GM23248 (cell line): ENCODE measurements at regions not wholly inside any gene's neighbourhood (a gene's known extent, or its start where the extent isn't known, plus 50 kb on each side); places are given as distances from the start of the nearest gene placed in this dataset.
A peak's percentile ranks its signal among the peaks of the same experiment; 100 is the strongest.

ENCODE experiments used
- DNase-seq: peaks from one replicate; pipeline ENCODE4 v3.0.0-alpha.2; 2015
- H2AFZ ChIP-seq: fragments of 200-600 bp; sonication (generic); 2 replicates; pipeline ENCODE4 v1.6.1; 2016; ENCODE audit warnings: antibody characterized with exemption
- H3F3A ChIP-seq: fragments of 200-600 bp; sonication (generic); 2 replicates; pipeline ENCODE4 v1.6.1; 2016; ENCODE audit warnings: mild to moderate bottlenecking, antibody characterized with exemption, mixed run types; ENCODE audit not compliant: insufficient read depth
- H3K27ac ChIP-seq: fragments of 200-600 bp; sonication (generic); 2 replicates; pipeline ENCODE4 v1.5.1; 2016; ENCODE audit warnings: mild to moderate bottlenecking
- H3K27me3 ChIP-seq: fragments of 200-600 bp; sonication (generic); replicated peaks from 2 replicates; pipeline ENCODE4 v1.6.1; 2016; ENCODE audit warnings: mild to moderate bottlenecking; ENCODE audit not compliant: insufficient read depth
- H3K36me3 ChIP-seq: fragments of 200-600 bp; sonication (generic); 2 replicates; pipeline ENCODE4 v1.6.1; 2016; ENCODE audit warnings: low read depth, mild to moderate bottlenecking
- H3K4me1 ChIP-seq: fragments of 200-600 bp; sonication (generic); 2 replicates; pipeline ENCODE4 v1.6.1; 2016; ENCODE audit warnings: mild to moderate bottlenecking; ENCODE audit not compliant: insufficient read depth
- H3K4me2 ChIP-seq: fragments of 200-600 bp; sonication (generic); one replicate; pipeline ENCODE4 v1.6.1; 2016; ENCODE audit warnings: mild to moderate bottlenecking; ENCODE audit not compliant: unreplicated experiment
- H3K4me3 ChIP-seq: fragments of 200-600 bp; sonication (generic); 2 replicates; pipeline ENCODE4 v1.5.1; 2016; ENCODE audit warnings: mild to moderate bottlenecking
- H3K79me2 ChIP-seq: fragments of 200-600 bp; sonication (generic); 2 replicates; pipeline ENCODE4 v1.6.1; 2016; ENCODE audit warnings: mild to moderate bottlenecking; ENCODE audit not compliant: insufficient read depth
- H3K9ac ChIP-seq: fragments of 200-600 bp; sonication (generic); 2 replicates; pipeline ENCODE4 v1.6.1; 2016; ENCODE audit warnings: mild to moderate bottlenecking
- H3K9me2 ChIP-seq: fragments of 200-600 bp; sonication (generic); 2 replicates; pipeline ENCODE4 v1.6.1; 2016; ENCODE audit warnings: mixed run types, mild to moderate bottlenecking, moderate library complexity; ENCODE audit not compliant: insufficient read depth
- H3K9me3 ChIP-seq: fragments of 200-600 bp; sonication (generic); one replicate; pipeline ENCODE4 v1.6.1; 2017; ENCODE audit warnings: low read depth
- H4K20me1 ChIP-seq: fragments of 200-600 bp; sonication (generic); 2 replicates; pipeline ENCODE4 v1.6.0; 2016; ENCODE audit not compliant: insufficient read depth
- EZH2 ChIP-seq: fragments of 200-600 bp; sonication (generic); IDR thresholded peaks from 2 replicates; pipeline ENCODE4 v1.6.1; 2018; ENCODE audit warnings: antibody characterized with exemption, mild to moderate bottlenecking; ENCODE audit not compliant: insufficient read depth, poor library complexity, severe bottlenecking
- EZH2phosphoT487 ChIP-seq: fragments of 200-600 bp; sonication (generic); IDR thresholded peaks from 2 replicates; pipeline ENCODE4 v1.6.1; 2018; ENCODE audit warnings: antibody characterized with exemption, moderate library complexity, mild to moderate bottlenecking, low read depth; ENCODE audit not compliant: insufficient read depth
- WGBS, 2 experiments: methylation state at CpG; one replicate each; pipeline ENCODE4 v1.1.6; 2015 to 2017; ENCODE audit warnings: low lambda C conversion rate in 2 of 2, low coverage in 1 of 2; ENCODE audit errors: missing lambda C conversion rate in 2 of 2; 5-methylcytosine and 5-hydroxymethylcytosine counted together
- in situ Hi-C: fragments of 300-500 bp; cut with MboI; formaldehyde crosslinking; loops from 2 replicates; pipeline ENCODE4 v1.15.0; 2020

DNA sequence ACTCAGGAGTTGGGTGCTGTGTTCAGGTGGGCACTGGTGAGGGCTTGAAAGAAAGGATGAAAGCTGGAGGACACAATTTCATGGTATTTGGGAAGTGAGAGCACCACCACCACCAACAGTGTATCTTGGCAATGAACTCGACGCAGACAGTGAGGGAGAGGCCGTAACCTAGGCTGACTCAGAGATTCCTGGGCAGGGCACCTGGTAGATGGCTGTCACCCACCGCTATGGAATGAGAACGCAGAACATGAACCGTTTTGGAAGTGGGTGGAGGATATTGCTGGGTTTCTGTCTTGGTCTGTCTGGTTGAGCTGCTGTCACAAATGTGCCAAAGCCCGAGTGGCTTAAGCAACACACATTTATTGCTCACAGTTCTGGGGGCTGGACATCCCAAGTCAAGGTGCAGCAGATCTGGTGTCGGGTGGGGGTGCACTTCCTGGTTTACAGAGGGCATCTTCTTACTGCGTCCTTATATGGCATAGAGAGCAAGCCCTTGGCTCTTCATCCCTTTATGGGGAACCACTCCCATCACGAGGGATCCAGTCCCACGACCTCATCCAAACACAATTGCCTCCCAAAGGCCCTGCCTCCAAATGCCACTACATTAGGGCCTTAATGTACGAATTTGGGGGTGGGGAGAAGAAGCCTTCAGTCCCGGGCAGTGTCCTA lies 246.3 kb downstream of the SIPA1L2 start:
- Histone ChIP-seq H3K4me1 (peaks cover 11% of the 10 kb centered on the region; the same call in 1 of the 2 replicates), H3K9ac (no peak overlapping the region), H3K79me2 (no peaks in the 10 kb centered on the region), H3K27ac (no peak overlapping the region), H3K9me3 (no peaks in the 10 kb centered on the region), H3K4me3 (no peak overlapping the region), H3K36me3 (no peaks in the 10 kb centered on the region), H4K20me1 (no peaks in the 10 kb centered on the region), H3K9me2 (no peaks in the 10 kb centered on the region), H3F3A (no peaks in the 10 kb centered on the region), H3K4me2 (no peak overlapping the region), H3K27me3 (no peaks in the 10 kb centered on the region; the same call in 1 of the 2 replicates), H2AFZ (no peak overlapping the region)
- 55 to 63% methylated on average over 13 of the region's 13 CpGs for WGBS, 2 experiments
- no peak for DNase-seq
- TF ChIP-seq EZH2 = no peak
- TF ChIP-seq EZH2phosphoT487 = no peak
- in situ Hi-C loops = no loop called here

DNA sequence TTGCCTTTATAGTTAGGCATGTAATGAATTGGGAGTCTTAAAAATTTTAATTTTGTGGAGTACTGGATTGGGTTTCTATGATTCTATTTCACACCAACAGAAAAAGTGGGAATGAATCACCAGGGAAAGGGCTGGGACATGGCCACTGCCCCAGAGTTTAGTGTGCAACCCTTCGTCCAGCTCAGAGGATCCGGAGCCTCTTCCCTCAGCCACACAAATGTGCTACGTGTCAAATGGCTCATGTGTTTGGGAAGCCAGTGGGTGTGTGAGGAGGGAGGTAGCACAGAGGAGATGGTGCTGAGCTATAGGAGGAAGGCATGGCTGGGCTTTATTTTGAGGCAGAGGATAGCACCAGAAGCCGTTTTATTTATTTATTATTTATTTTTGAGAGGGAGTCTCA lies 247.3 kb downstream of the SIPA1L2 start:
- H3K4me2 ChIP-seq = no peak overlapping the region
- H3K27ac ChIP-seq = no peak overlapping the region
- H3K27me3 ChIP-seq = no peaks in the 10 kb centered on the region; the same call in 1 of the 2 replicates
- H3K4me3 ChIP-seq = no peak overlapping the region
- H3K36me3 ChIP-seq = no peaks in the 10 kb centered on the region
- H3F3A ChIP-seq = no peaks in the 10 kb centered on the region
- no peaks in the 10 kb centered on the region for H3K9me2 ChIP-seq
- DNase-seq = peak; percentile 82
- 20% methylated on average over 4 of the region's 4 CpGs for WGBS, 2 experiments
- no peak overlapping the region for H3K9ac ChIP-seq
- peaks cover 11% of the 10 kb centered on the region; the same call in 1 of the 2 replicates for H3K4me1 ChIP-seq
- H2AFZ ChIP-seq = no peak overlapping the region
- in situ Hi-C loops = no loop called here
- H3K79me2 ChIP-seq = no peaks in the 10 kb centered on the region
- H4K20me1 ChIP-seq = no peaks in the 10 kb centered on the region
- no peak for TF ChIP-seq EZH2phosphoT487
- TF ChIP-seq EZH2 = no peak
- no peaks in the 10 kb centered on the region for H3K9me3 ChIP-seq

DNA sequence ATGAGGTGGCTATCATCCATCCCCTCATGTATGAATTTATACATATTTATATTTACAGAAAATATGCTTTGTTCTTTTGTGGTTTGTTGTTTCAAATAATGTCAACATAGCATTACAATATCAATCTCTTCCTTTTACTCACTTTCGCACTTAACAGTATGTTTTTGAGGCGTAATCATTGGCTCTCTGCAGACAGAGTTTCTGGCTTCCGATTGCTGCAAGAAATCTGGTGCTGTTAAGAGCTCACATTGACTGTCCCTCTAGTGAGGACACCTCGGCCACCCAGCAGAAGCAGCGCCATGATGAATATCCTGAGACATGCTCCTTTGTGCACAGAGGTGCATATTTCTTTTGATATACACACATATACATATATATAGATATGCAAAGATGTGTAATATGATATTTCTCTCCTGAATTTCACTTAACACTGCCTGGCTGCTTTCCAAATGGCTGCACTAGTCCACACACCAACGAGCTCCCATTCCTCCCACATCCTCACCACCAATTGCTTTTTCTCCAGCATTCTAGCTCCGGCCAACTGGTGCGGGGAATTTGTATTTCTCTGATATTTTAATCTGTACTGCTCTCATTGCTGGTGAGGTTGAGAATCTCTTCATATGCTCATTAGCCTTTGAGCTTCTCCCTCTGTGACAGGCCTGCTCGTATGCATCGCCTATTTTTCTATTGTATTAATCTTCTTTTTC lies 248.4 kb downstream of the SIPA1L2 start:
- no peak overlapping the region for H3K9ac ChIP-seq
- no peak for DNase-seq
- no peaks in the 10 kb centered on the region for H3K9me3 ChIP-seq
- H3K9me2 ChIP-seq = no peaks in the 10 kb centered on the region
- in situ Hi-C loops = no loop called here
- no peak for TF ChIP-seq EZH2
- no peak for TF ChIP-seq EZH2phosphoT487
- H3K27ac ChIP-seq = no peak overlapping the region
- H4K20me1 ChIP-seq = no peaks in the 10 kb centered on the region
- no peak overlapping the region for H3K4me3 ChIP-seq
- H3K79me2 ChIP-seq = no peaks in the 10 kb centered on the region
- H3K36me3 ChIP-seq = no peaks in the 10 kb centered on the region
- WGBS, 2 experiments = 87 to 88% methylated on average over 10 of the region's 10 CpGs
- H3K27me3 ChIP-seq = no peaks in the 10 kb centered on the region; the same call in 1 of the 2 replicates
- H3K4me1 ChIP-seq = peaks cover 17% of the 10 kb centered on the region; the same call in 1 of the 2 replicates
- H2AFZ ChIP-seq = no peak overlapping the region
- H3K4me2 ChIP-seq = no peak overlapping the region
- no peaks in the 10 kb centered on the region for H3F3A ChIP-seq

DNA sequence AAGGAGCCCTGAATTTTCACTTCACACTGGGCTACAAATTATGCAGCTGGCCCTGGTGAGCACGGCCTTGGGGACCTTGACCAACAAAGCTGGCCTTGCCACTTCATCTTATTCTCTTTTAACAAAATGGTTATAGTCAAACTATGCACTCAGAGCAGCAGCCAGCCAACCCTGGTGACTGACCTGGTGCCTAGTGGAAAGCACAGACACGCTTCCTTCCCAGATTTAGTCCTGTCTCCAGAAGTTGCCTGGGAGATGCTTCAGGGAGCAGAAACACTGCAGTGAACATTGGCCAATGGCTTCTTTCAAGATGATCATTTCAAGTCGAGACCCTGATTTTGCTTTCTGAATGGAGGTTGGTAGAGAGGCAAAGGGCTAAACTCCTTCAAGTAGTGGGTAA lies 249.3 kb downstream of the SIPA1L2 start:
- Histone ChIP-seq H3K27ac (no peak overlapping the region), H3K36me3 (no peaks in the 10 kb centered on the region), H4K20me1 (no peaks in the 10 kb centered on the region), H3K4me3 (no peak overlapping the region), H3K9ac (no peak overlapping the region), H3K27me3 (no peaks in the 10 kb centered on the region; the same call in 1 of the 2 replicates), H3K79me2 (no peaks in the 10 kb centered on the region), H3K9me2 (no peaks in the 10 kb centered on the region), H3K9me3 (no peaks in the 10 kb centered on the region), H2AFZ (no peak overlapping the region), H3K4me1 (peaks cover 17% of the 10 kb centered on the region; the same call in 1 of the 2 replicates), H3F3A (no peaks in the 10 kb centered on the region), H3K4me2 (no peak overlapping the region)
- WGBS, 2 experiments = 62 to 66% methylated on average over 3 of the region's 3 CpGs
- DNase-seq = no peak
- in situ Hi-C loops = no loop called here
- TF ChIP-seq EZH2phosphoT487 = no peak
- TF ChIP-seq EZH2 = no peak
